SK-N-SH (cell line): ENCODE measurements at regions not wholly inside any gene's neighbourhood (a gene's known extent, or its start where the extent isn't known, plus 50 kb on each side); places are given as distances from the start of the nearest gene placed in this dataset.

Experiments
- CTCF ChIA-PET: fragments of 300-600, 350-600 bp; formaldehyde crosslinking; extraction: SDS; loops from one replicate; lab custom pipeline; 2021; lab: Yijun Ruan, JAX
- POLR2A ChIA-PET: fragments of 350-600 bp; sonication (Branson Sonifier 250); formaldehyde crosslinking; extraction: SDS; loops from one replicate; lab custom pipeline; 2020; ENCODE audit warnings: antibody characterized with exemption, inconsistent platforms; lab: Yijun Ruan, JAX
- DNase-seq: peaks from one replicate; pipeline ENCODE4 v3.0.0; 2012
- H2AFZ ChIP-seq: fragments of 200-600 bp; sonication (generic); 2 replicates; pipeline ENCODE4 v1.8.1; 2016; ENCODE audit warnings: antibody characterized with exemption, mild to moderate bottlenecking, low read depth
- H3F3A ChIP-seq: fragments of 200-600 bp; sonication (generic); replicated peaks from 2 replicates; pipeline ENCODE3; 2016; ENCODE audit warnings: antibody characterized with exemption, mild to moderate bottlenecking; ENCODE audit not compliant: insufficient read depth
- H3K27ac ChIP-seq, 2 experiments: fragments of 200-500 bp in 1 of 2; fragments of 200-600 bp in 1 of 2; sonication (Bioruptor generic) in 1 of 2; sonication (generic), shearing (Covaris generic) in 1 of 2; 2 replicates each; pipeline versions ENCODE4 v1.5.1 to v1.6.1; 2014 to 2016; ENCODE audit warnings: low read depth in 2 of 2, inconsistent platforms in 1 of 2, low read length in 1 of 2, mild to moderate bottlenecking in 1 of 2, mixed read lengths in 1 of 2
- H3K27me3 ChIP-seq: fragments of 200-600 bp; sonication (generic), shearing (Covaris generic); 2 replicates; pipeline ENCODE4 v1.6.1; 2016; ENCODE audit warnings: mixed run types; ENCODE audit not compliant: insufficient read depth
- H3K36me3 ChIP-seq, 2 experiments: fragments of 200-500 bp in 1 of 2; fragments of 200-600 bp in 1 of 2; sonication (Bioruptor generic) in 1 of 2; sonication (generic) in 1 of 2; replicated peaks in 1 of 2; 2 replicates each; pipeline versions ENCODE3 to v1.5.1; 2014 to 2016; ENCODE audit warnings: low read length in 1 of 2, mild to moderate bottlenecking in 1 of 2; ENCODE audit not compliant: insufficient read depth in 2 of 2, control insufficient read depth in 1 of 2
- H3K4me1 ChIP-seq, 2 experiments: fragments of 200-500 bp in 1 of 2; fragments of 200-600 bp in 1 of 2; sonication (Bioruptor generic) in 1 of 2; sonication (generic), shearing (Covaris generic) in 1 of 2; 2 replicates each; pipeline versions ENCODE4 v1.5.1 to v1.6.1; 2014 to 2016; ENCODE audit warnings: low read depth in 1 of 2, low read length in 1 of 2, mixed run types in 1 of 2; ENCODE audit not compliant: insufficient read depth in 2 of 2, control insufficient read depth in 1 of 2
- H3K4me2 ChIP-seq: fragments of 200-600 bp; sonication (generic), shearing (Covaris generic); 2 replicates; pipeline ENCODE4 v1.6.1; 2017; ENCODE audit warnings: mixed run types
- H3K4me3 ChIP-seq, 2 experiments: fragments of 200-500 bp in 1 of 2; fragments of 200-600 bp in 1 of 2; sonication (Bioruptor generic) in 1 of 2; sonication (generic), shearing (Covaris generic) in 1 of 2; 2 replicates each; pipeline versions ENCODE4 v1.5.1 to v1.8.1; 2014 to 2016; ENCODE audit warnings: low read depth in 2 of 2, inconsistent platforms in 1 of 2, low read length in 1 of 2, mild to moderate bottlenecking in 1 of 2, mixed read lengths in 1 of 2, moderate library complexity in 1 of 2
- H3K79me2 ChIP-seq: fragments of 200-600 bp; sonication (generic); 2 replicates; pipeline ENCODE4 v1.8.1; 2017; ENCODE audit warnings: mild to moderate bottlenecking; ENCODE audit not compliant: insufficient read depth
- H3K9ac ChIP-seq: fragments of 200-600 bp; sonication (generic); 2 replicates; pipeline ENCODE4 v1.6.1; 2017; ENCODE audit warnings: mixed run types
- H3K9me2 ChIP-seq: fragments of 200-600 bp; sonication (generic); 2 replicates; pipeline ENCODE4 v1.6.1; 2017; ENCODE audit warnings: mixed run types
- H3K9me3 ChIP-seq: fragments of 200-600 bp; sonication (generic); 2 replicates; pipeline ENCODE4 v1.6.1; 2017; ENCODE audit warnings: mixed run types, mild to moderate bottlenecking, moderate library complexity
- H4K20me1 ChIP-seq: fragments of 200-600 bp; sonication (generic); 2 replicates; pipeline ENCODE4 v1.6.1; 2017; ENCODE audit warnings: mild to moderate bottlenecking, mixed run types; ENCODE audit not compliant: insufficient read depth
- CHD2 ChIP-seq: fragments of 150-350 bp; IDR thresholded peaks from 2 replicates; pipeline ENCODE4 v1.6.1; 2018; ENCODE audit warnings: low read length; ENCODE audit not compliant: partially characterized antibody
- ELF1 ChIP-seq: IDR thresholded peaks from 2 replicates; pipeline ENCODE4 v1.4.0; 2012
- EZH2phosphoT487 ChIP-seq: fragments of 200-600 bp; sonication (generic); IDR thresholded peaks from 2 replicates; pipeline ENCODE4 v1.6.1; 2017; ENCODE audit warnings: low read depth, mixed run types, mild to moderate bottlenecking, antibody characterized with exemption, moderate library complexity, borderline replicate concordance
- FOSL2 ChIP-seq: IDR thresholded peaks from 2 replicates; pipeline ENCODE4 v1.4.0; 2012; ENCODE audit warnings: low read depth, mild to moderate bottlenecking, moderate library complexity, borderline replicate concordance
- FOXJ3 ChIP-seq: sonication (generic); formaldehyde crosslinking; IDR thresholded peaks from 2 replicates; pipeline ENCODE4 v1.5.1; 2020; ENCODE audit warnings: mild to moderate bottlenecking, missing genetic modification reagents
- GATA2 ChIP-seq: sonication (generic); formaldehyde crosslinking; IDR thresholded peaks from 2 replicates; pipeline ENCODE4 v1.5.0; 2020; ENCODE audit warnings: mild to moderate bottlenecking, missing genetic modification reagents
- JUND ChIP-seq: IDR thresholded peaks from 2 replicates; pipeline ENCODE4 v1.4.0; 2012
- MEF2A ChIP-seq: IDR thresholded peaks from 2 replicates; pipeline ENCODE4 v1.4.0; 2012; ENCODE audit warnings: low read depth, borderline replicate concordance
- MXI1 ChIP-seq: IDR thresholded peaks from 2 replicates; pipeline ENCODE4 v1.6.1; 2012; ENCODE audit warnings: mild to moderate bottlenecking, low read depth, low read length, improper control_type of control experiment
- NFIC ChIP-seq: IDR thresholded peaks from 2 replicates; pipeline ENCODE4 v1.4.0; 2012; ENCODE audit warnings: borderline replicate concordance
- NRF1 ChIP-seq: IDR thresholded peaks from 2 replicates; pipeline ENCODE4 v1.6.1; 2012; ENCODE audit warnings: low read depth, mild to moderate bottlenecking, low read length
- PBX3 ChIP-seq: IDR thresholded peaks from 2 replicates; pipeline ENCODE4; 2012
- POLR2AphosphoS5 ChIP-seq: IDR thresholded peaks from 2 replicates; pipeline ENCODE4 v1.6.1; 2012; ENCODE audit warnings: low read depth, low read length
- RFX5 ChIP-seq: IDR thresholded peaks from 2 replicates; pipeline ENCODE4 v1.6.1; 2012; ENCODE audit warnings: mild to moderate bottlenecking, improper control_type of control experiment, low read length
- TAF1 ChIP-seq: IDR thresholded peaks from 2 replicates; pipeline ENCODE4 v1.6.1; 2012; ENCODE audit warnings: low read depth, mild to moderate bottlenecking, low read length, moderate library complexity, borderline replicate concordance
- TCF12 ChIP-seq: IDR thresholded peaks from 2 replicates; pipeline ENCODE4 v1.4.0; 2012
- USF1 ChIP-seq: IDR thresholded peaks from 2 replicates; pipeline ENCODE4 v1.4.0; 2012; ENCODE audit warnings: low read depth, borderline replicate concordance
- USF2 ChIP-seq: fragments of 150-350 bp; IDR thresholded peaks from 2 replicates; pipeline ENCODE4 v1.6.1; 2017; ENCODE audit warnings: antibody characterized with exemption, low read length, low read depth, borderline replicate concordance
- YY1 ChIP-seq: IDR thresholded peaks from 2 replicates; pipeline ENCODE4 v1.4.0; 2012; ENCODE audit warnings: low read depth, mild to moderate bottlenecking
- WGBS: methylation state at CpG from one replicate; pipeline ENCODE4 v1.1.6; 2017; ENCODE audit warnings: low lambda C conversion rate; 5-methylcytosine and 5-hydroxymethylcytosine counted together
- TF ChIP-seq, protein P1 (sequence below): IDR thresholded peaks from 2 replicates; pipeline ENCODE4 v1.4.0; 2012; ENCODE audit warnings: low read depth
- TF ChIP-seq, protein P2 (sequence below): IDR thresholded peaks from 2 replicates; pipeline ENCODE4 v1.6.1; 2012; ENCODE audit warnings: mild to moderate bottlenecking, low read depth, low read length, moderate library complexity
- TF ChIP-seq, protein P3 (sequence below): fragments of 200-600 bp; sonication (generic); IDR thresholded peaks from 2 replicates; pipeline ENCODE4 v1.6.1; 2017; ENCODE audit warnings: antibody characterized with exemption, mild to moderate bottlenecking, moderate library complexity

DNA sequence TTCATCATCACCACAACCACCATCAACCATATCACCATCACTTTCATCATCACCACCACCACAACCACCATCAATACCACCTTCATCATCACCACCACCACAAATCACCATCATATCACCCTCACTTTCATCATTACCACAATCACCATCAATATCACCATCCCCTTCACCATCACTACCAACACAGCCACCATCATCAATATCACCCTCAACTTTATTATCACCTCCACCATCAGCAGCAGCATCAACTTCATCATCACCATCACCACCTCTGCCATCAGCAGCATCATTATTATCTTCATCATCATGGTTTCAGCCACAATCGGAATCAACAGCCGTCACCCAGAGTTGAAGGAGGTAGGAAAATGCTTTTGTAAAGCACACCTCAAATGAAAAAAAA is 225.7 kb upstream of the SULF2 start:
- ChIA-PET CTCF (interaction anchor here (0.6 to 1.4 kb wide), 2 partner anchors 13 to 609 kb away, joined by 3 read pairs; no protein-coding TSS in a partner anchor), POLR2A (no interaction called here)
- H3F3A ChIP-seq: no peaks in the 10 kb centered on the region
- WGBS: 82% methylated on average over 2 of the region's 2 CpGs
- no peak overlapping the region for H3K4me2 ChIP-seq
- H3K4me3 ChIP-seq: no peak overlapping the region
- no peak overlapping the region for H3K27ac ChIP-seq
- H2AFZ ChIP-seq: no peak overlapping the region
- H3K27me3 ChIP-seq: no peaks in the 10 kb centered on the region
- no peaks in the 10 kb centered on the region for H3K9me2 ChIP-seq
- no peaks in the 10 kb centered on the region for H4K20me1 ChIP-seq
- TF ChIP-seq USF2 (no peak), NRF1 (no peak), NFIC (no peak), FOXJ3 (CRISPR knock-in tag) (no peak), YY1 (no peak), TCF12 (no peak), USF1 (no peak), TAF1 (no peak), CHD2 (no peak)
- TF ChIP-seq, protein P1, sequence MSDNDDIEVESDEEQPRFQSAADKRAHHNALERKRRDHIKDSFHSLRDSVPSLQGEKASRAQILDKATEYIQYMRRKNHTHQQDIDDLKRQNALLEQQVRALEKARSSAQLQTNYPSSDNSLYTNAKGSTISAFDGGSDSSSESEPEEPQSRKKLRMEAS: no peak
- TF ChIP-seq, protein P2, sequence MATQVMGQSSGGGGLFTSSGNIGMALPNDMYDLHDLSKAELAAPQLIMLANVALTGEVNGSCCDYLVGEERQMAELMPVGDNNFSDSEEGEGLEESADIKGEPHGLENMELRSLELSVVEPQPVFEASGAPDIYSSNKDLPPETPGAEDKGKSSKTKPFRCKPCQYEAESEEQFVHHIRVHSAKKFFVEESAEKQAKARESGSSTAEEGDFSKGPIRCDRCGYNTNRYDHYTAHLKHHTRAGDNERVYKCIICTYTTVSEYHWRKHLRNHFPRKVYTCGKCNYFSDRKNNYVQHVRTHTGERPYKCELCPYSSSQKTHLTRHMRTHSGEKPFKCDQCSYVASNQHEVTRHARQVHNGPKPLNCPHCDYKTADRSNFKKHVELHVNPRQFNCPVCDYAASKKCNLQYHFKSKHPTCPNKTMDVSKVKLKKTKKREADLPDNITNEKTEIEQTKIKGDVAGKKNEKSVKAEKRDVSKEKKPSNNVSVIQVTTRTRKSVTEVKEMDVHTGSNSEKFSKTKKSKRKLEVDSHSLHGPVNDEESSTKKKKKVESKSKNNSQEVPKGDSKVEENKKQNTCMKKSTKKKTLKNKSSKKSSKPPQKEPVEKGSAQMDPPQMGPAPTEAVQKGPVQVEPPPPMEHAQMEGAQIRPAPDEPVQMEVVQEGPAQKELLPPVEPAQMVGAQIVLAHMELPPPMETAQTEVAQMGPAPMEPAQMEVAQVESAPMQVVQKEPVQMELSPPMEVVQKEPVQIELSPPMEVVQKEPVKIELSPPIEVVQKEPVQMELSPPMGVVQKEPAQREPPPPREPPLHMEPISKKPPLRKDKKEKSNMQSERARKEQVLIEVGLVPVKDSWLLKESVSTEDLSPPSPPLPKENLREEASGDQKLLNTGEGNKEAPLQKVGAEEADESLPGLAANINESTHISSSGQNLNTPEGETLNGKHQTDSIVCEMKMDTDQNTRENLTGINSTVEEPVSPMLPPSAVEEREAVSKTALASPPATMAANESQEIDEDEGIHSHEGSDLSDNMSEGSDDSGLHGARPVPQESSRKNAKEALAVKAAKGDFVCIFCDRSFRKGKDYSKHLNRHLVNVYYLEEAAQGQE: no peak
- H3K36me3 ChIP-seq: no peaks in the 10 kb centered on the region
- H3K4me1 ChIP-seq: no peaks in the 10 kb centered on the region
- no peaks in the 10 kb centered on the region for H3K79me2 ChIP-seq
- no peak for DNase-seq
- H3K9ac ChIP-seq: no peak overlapping the region
- H3K9me3 ChIP-seq: no peaks in the 10 kb centered on the region

DNA sequence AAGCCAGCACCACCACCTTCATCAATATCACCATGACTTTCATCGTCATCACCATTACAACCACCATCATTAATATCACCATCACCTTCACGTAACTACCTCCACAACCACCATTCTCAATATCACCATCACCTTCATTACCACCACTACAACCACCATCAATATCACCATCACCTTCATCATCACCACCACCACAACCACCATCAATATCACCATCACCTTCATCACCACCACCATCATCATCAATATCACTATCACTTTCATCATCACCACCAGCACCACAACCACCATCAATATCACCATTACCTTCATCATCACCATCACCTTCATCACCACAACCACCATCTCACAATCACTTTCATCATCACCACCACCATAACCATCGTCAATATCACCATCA is 225.3 kb upstream of the SULF2 start:
- no peak overlapping the region for H3K9ac ChIP-seq
- ChIA-PET CTCF (interaction anchor here (0.6 kb wide), 1 partner anchor 610 kb away, joined by 3 read pairs; no protein-coding TSS in a partner anchor), POLR2A (no interaction called here)
- no peaks in the 10 kb centered on the region for H3F3A ChIP-seq
- H3K79me2 ChIP-seq: no peaks in the 10 kb centered on the region
- no peaks in the 10 kb centered on the region for H3K27me3 ChIP-seq
- H3K4me1 ChIP-seq: no peaks in the 10 kb centered on the region
- H3K4me2 ChIP-seq: no peak overlapping the region
- H2AFZ ChIP-seq: no peak overlapping the region
- H3K9me3 ChIP-seq: no peaks in the 10 kb centered on the region
- DNase-seq: no peak
- no peaks in the 10 kb centered on the region for H3K9me2 ChIP-seq
- H3K27ac ChIP-seq: no peak overlapping the region
- 51% methylated on average over 3 of the region's 3 CpGs for WGBS
- no peak overlapping the region for H3K4me3 ChIP-seq
- no peaks in the 10 kb centered on the region for H4K20me1 ChIP-seq
- H3K36me3 ChIP-seq: no peaks in the 10 kb centered on the region
- TF ChIP-seq RFX5: no peak
- TF ChIP-seq EZH2phosphoT487: no peak
- TF ChIP-seq PBX3: no peak
- TF ChIP-seq MEF2A: no peak
- no peak for TF ChIP-seq FOXJ3 (CRISPR knock-in tag)
- TF ChIP-seq, protein P3, sequence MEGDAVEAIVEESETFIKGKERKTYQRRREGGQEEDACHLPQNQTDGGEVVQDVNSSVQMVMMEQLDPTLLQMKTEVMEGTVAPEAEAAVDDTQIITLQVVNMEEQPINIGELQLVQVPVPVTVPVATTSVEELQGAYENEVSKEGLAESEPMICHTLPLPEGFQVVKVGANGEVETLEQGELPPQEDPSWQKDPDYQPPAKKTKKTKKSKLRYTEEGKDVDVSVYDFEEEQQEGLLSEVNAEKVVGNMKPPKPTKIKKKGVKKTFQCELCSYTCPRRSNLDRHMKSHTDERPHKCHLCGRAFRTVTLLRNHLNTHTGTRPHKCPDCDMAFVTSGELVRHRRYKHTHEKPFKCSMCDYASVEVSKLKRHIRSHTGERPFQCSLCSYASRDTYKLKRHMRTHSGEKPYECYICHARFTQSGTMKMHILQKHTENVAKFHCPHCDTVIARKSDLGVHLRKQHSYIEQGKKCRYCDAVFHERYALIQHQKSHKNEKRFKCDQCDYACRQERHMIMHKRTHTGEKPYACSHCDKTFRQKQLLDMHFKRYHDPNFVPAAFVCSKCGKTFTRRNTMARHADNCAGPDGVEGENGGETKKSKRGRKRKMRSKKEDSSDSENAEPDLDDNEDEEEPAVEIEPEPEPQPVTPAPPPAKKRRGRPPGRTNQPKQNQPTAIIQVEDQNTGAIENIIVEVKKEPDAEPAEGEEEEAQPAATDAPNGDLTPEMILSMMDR: no peak
- TF ChIP-seq POLR2AphosphoS5: no peak
- no peak for TF ChIP-seq NFIC
- no peak for TF ChIP-seq JUND
- TF ChIP-seq ELF1: no peak
- TF ChIP-seq GATA2 (CRISPR knock-in tag): no peak
- no peak for TF ChIP-seq TAF1
- no peak for TF ChIP-seq FOSL2
- TF ChIP-seq MXI1: no peak
